Ecto neural progenitor cell (in vitro differentiated cells): ENCODE measurements at regions not wholly inside any gene's neighbourhood (a gene's known extent, or its start where the extent isn't known, plus 50 kb on each side); places are given as distances from the start of the nearest gene placed in this dataset.

Source experiments
- DNase-seq: peaks from one replicate; pipeline ENCODE4 v3.0.0-alpha.2; 2018; ENCODE audit warnings: low spot score

- no peak for DNase-seq
Observed at GRCh38 chr1:23615423-23615822, 56.1 kb upstream of the ID3 start.

- DNase-seq = no peak
Observed at GRCh38 chr1:23614032-23614660, 54.8 kb upstream of the ID3 start.

DNA sequence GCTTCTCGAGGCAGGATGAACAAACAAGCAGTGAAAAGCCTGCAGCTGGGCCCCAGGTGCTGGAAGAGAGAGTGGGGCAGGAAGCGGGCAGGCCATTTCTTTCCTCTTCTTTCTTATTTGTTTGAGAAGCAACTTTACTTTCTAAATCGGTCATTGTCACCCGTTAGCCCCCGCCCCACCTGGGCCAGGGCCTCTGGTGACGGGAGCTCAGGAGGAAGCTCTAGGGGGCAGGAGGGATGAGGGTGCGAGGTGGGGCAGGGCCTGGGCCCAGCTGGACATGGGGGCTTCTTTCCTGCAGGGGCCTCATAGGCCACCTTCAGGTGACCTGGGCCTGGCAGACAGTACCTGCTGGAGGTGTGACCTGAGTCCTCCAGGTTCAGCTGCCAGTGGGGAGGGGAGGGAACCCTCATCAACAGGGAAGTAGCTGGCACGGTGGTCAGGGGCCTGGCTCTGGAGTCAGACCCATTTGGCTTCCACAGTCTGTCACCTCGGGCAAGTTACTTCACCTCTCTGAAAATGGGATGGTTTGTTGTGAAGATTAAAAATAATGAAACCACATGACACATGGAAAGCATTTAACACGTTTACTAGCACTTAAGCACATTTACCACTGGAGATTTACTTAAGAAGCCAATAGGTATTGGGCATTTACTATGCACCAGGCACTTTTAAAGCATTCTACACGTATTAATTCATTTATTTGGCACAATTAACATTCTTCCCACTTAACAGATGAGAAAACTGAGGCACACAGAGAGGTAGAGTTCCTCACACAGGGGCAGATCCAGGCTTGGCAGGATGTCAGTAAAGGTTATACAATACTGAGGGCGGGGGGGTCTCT, 54.1 kb upstream of the ID3 start:
- DNase-seq = no peak

DNA sequence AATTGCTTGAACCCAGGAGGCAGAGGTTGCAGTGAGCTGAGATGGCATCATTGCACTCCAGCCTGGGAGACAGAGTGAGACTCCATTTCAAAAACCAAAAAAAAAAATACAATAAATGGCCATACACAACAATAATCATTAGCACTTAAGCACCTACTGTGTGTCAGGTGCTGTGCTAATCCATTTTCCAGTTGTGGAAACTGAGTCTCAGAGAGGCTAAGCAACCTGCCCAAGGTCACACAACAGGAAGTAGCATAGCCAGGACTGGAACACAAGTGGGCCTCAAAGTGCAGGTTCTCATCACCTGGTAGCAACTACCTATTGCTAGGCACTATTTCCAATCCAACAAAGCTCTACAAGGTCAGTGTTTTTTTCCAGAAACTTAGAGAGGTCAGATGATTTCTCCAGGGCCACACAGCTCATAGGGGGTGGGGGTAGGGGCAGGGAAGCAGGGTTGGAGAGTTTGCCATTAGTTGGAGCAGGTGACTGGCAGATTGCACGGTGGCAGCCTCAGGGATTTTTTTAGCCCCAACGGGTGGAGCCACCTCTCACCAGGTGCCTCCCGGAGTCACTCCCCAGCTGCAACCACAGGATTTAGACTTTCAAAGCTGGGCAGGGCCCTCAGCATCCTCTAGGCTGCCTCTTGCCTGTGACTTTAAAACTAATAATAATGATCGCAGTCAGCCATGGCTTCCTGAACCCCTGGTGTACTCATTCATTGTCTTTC, 52.5 kb upstream of the ID3 start:
- DNase-seq = no peak

GRCh38 chr1:23610677-23611076, 51.4 kb upstream of the ID3 start:
- no peak for DNase-seq

DNA sequence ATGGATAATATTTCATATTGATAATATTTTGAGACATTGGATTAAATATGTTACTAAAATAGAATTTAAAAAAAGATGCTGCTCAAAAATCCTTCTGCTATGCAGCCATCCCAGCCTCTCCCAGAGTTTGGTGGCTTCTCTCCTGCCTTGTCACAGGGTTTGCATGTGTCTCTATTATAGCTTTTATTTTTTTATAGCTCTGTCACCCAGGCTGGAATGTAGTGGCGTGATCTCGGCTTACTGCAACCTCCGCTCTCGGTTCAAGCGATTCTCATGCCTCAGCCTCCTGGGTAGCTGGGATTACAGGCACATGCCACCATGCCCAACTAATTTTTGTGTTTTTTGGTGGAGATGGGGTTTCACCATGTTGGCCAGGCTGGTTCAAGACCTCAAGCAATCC, 50.7 kb upstream of the ID3 start:
- no peak for DNase-seq
